MM.1S (cell line): ENCODE measurements at regions not wholly inside any gene's neighbourhood (a gene's known extent, or its start where the extent isn't known, plus 50 kb on each side); places are given as distances from the start of the nearest gene placed in this dataset.

Source experiments
- DNase-seq: peaks from one replicate; pipeline ENCODE4 v3.0.0-alpha.2; 2015
- H2AFZ ChIP-seq: fragments of 300-600 bp; sonication (generic); 2 replicates; pipeline ENCODE4 v1.6.0; 2016; ENCODE audit warnings: antibody characterized with exemption, low read length
- H3F3A ChIP-seq: fragments of 300-600 bp; sonication (generic); 2 replicates; pipeline ENCODE4 v1.6.1; 2016; ENCODE audit warnings: mild to moderate bottlenecking, antibody characterized with exemption, low read length, moderate library complexity, mixed read lengths; ENCODE audit not compliant: insufficient read depth
- H3K27ac ChIP-seq: fragments of 300-600 bp; sonication (generic); 2 replicates; pipeline ENCODE4 v1.5.1; 2016; ENCODE audit warnings: mild to moderate bottlenecking, low read length
- H3K27me3 ChIP-seq: fragments of 300-600 bp; sonication (generic); replicated peaks from 2 replicates; pipeline ENCODE4 v1.6.0; 2016; ENCODE audit warnings: low read length; ENCODE audit not compliant: insufficient read depth
- H3K36me3 ChIP-seq: fragments of 300-600 bp; sonication (generic); replicated peaks from 2 replicates; pipeline ENCODE4 v1.6.1; 2016; ENCODE audit warnings: mild to moderate bottlenecking, low read length, mixed read lengths; ENCODE audit not compliant: insufficient read depth
- H3K4me1 ChIP-seq: fragments of 300-600 bp; sonication (generic); 2 replicates; pipeline ENCODE4 v1.6.1; 2016; ENCODE audit warnings: low read length, mixed read lengths
- H3K4me2 ChIP-seq: fragments of 300-600 bp; sonication (generic); 2 replicates; pipeline ENCODE4 v1.6.0; 2016; ENCODE audit warnings: low read depth, low read length
- H3K4me3 ChIP-seq: fragments of 300-600 bp; sonication (generic); 2 replicates; pipeline ENCODE4 v1.5.1; 2016; ENCODE audit warnings: low read length, mixed read lengths
- H3K79me2 ChIP-seq: fragments of 300-600 bp; sonication (generic); 2 replicates; pipeline ENCODE4 v1.6.1; 2016; ENCODE audit warnings: mixed run types, low read length, mixed read lengths
- H3K9ac ChIP-seq: fragments of 300-600 bp; sonication (generic); 2 replicates; pipeline ENCODE4 v1.6.1; 2016; ENCODE audit warnings: low read length, mixed read lengths
- H3K9me2 ChIP-seq: fragments of 300-600 bp; sonication (generic); replicated peaks from 2 replicates; pipeline ENCODE4 v1.6.1; 2016; ENCODE audit warnings: mild to moderate bottlenecking, low read length, mixed read lengths; ENCODE audit not compliant: insufficient read depth
- H3K9me3 ChIP-seq: fragments of 300-600 bp; sonication (generic); replicated peaks from 2 replicates; pipeline ENCODE4 v1.6.1; 2016; ENCODE audit warnings: mild to moderate bottlenecking, low read length, mixed read lengths; ENCODE audit not compliant: insufficient read depth
- H4K20me1 ChIP-seq: fragments of 300-600 bp; sonication (generic); 2 replicates; pipeline ENCODE4 v1.6.1; 2016; ENCODE audit warnings: mild to moderate bottlenecking, low read length, moderate library complexity, mixed read lengths; ENCODE audit not compliant: insufficient read depth
- CTCF ChIP-seq: fragments of 300-600 bp; sonication (generic); IDR thresholded peaks from 2 replicates; pipeline ENCODE4 v1.5.1; 2016; ENCODE audit warnings: antibody characterized with exemption, low read length, mixed read lengths
- EZH2 ChIP-seq: fragments of 300-600 bp; sonication (generic); optimal IDR thresholded peaks from 2 replicates; pipeline ENCODE3; 2017; ENCODE audit warnings: low read depth, mild to moderate bottlenecking, antibody characterized with exemption, low read length, mixed read lengths
- EZH2phosphoT487 ChIP-seq: fragments of 300-600 bp; sonication (generic); IDR thresholded peaks from 2 replicates; pipeline ENCODE4 v1.6.1; 2018; ENCODE audit warnings: antibody characterized with exemption, low read length

DNA sequence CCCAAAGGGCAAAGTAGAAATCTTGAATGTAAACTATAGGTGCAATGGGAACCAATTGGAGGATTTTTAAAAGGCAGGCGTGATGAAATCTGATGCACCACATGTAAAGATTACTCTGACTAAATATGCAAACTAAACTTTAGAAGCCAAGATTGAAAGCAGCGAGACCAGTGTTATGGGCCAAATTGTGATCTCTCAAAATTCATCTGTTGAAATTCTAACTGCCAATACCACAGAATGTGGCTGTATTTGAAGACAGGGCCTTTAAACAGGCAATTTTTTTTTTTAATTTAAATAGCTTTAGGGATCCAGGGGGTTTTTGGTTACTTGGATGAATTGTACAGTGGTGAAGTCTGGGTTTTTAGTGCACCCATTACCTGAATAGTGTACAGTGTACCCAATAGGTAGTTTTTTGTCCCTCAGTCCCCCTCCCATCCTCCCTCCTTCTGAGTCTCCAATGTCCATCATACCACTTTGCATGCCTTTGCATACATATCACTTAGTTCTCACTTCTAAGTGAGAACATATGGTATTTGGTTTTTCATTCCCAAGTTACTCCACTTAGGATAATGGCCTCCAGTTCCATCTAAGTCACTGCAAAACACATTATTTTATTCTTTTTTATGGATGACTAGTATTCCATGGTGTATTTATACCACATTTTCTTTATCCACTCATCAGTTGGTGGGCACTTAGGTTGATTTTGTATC is 69.7 kb downstream of the DRD1 start:
- no peaks in the 10 kb centered on the region for H3K9me2 ChIP-seq
- H3K9ac ChIP-seq, result no peak overlapping the region
- no peak overlapping the region for H3K4me3 ChIP-seq
- no peaks in the 10 kb centered on the region for H3K36me3 ChIP-seq
- no peaks in the 10 kb centered on the region for H4K20me1 ChIP-seq
- H3K9me3 ChIP-seq, result no peaks in the 10 kb centered on the region
- H2AFZ ChIP-seq, result no peak overlapping the region
- no peak for DNase-seq
- H3F3A ChIP-seq, result no peaks in the 10 kb centered on the region
- H3K79me2 ChIP-seq, result no peaks in the 10 kb centered on the region
- no peak overlapping the region for H3K4me2 ChIP-seq
- no peaks in the 10 kb centered on the region for H3K4me1 ChIP-seq
- no peaks in the 10 kb centered on the region for H3K27me3 ChIP-seq
- TF ChIP-seq CTCF, result no peak
- no peak for TF ChIP-seq EZH2phosphoT487
- TF ChIP-seq EZH2, result no peak
- H3K27ac ChIP-seq, result no peak overlapping the region

- Histone ChIP-seq H3K4me1 (no peaks in the 10 kb centered on the region), H3K9me2 (no peaks in the 10 kb centered on the region), H3K4me2 (no peak overlapping the region), H3K27ac (no peak overlapping the region), H3K4me3 (no peak overlapping the region), H3F3A (no peaks in the 10 kb centered on the region), H3K9me3 (no peaks in the 10 kb centered on the region), H2AFZ (no peak overlapping the region), H3K36me3 (no peaks in the 10 kb centered on the region), H3K27me3 (no peaks in the 10 kb centered on the region), H3K9ac (no peak overlapping the region), H3K79me2 (no peaks in the 10 kb centered on the region), H4K20me1 (no peaks in the 10 kb centered on the region)
- no peak for DNase-seq
- TF ChIP-seq EZH2 (no peak), EZH2phosphoT487 (no peak), CTCF (no peak)
These were observed 78.1 kb downstream of the DRD1 start for GRCh38 chr5:175365866-175366265.

DNA sequence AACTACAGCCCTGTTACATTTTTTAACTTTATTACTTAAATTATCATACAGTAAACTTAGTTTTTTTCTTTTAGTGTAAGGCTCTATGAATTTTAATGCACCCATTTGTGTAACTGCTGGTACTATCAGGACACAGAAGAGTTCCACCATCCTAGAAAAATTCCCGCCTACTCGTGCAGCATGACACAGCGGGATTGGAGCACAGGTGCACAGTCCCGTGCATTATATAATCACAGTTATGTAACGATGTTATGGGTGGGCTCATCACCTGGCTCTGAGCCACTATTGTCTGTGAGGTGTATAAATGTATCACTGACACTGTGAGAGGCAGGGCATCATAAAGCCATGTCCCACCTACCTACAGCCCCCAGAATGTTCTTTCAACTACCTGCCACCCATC is 80.7 kb downstream of the DRD1 start:
- Histone ChIP-seq H3K27me3 (no peaks in the 10 kb centered on the region), H3K4me1 (no peaks in the 10 kb centered on the region), H3K36me3 (no peaks in the 10 kb centered on the region), H3K4me2 (no peak overlapping the region), H3K27ac (no peak overlapping the region), H3K4me3 (no peak overlapping the region), H3F3A (no peaks in the 10 kb centered on the region), H3K79me2 (no peaks in the 10 kb centered on the region), H4K20me1 (no peaks in the 10 kb centered on the region), H2AFZ (no peak overlapping the region), H3K9me2 (no peaks in the 10 kb centered on the region), H3K9ac (no peak overlapping the region), H3K9me3 (no peaks in the 10 kb centered on the region)
- DNase-seq, result no peak
- TF ChIP-seq EZH2phosphoT487 (no peak), EZH2 (no peak), CTCF (no peak)
